Nephron (organoid): ENCODE measurements at regions not wholly inside any gene's neighbourhood (a gene's known extent, or its start where the extent isn't known, plus 50 kb on each side); places are given as distances from the start of the nearest gene placed in this dataset.

Experiments used
- H3K27ac Mint-ChIP-seq, 3 experiments: 2 replicates each; pipeline ENCODE4 v1.8.0; 2020; ENCODE audit warnings: mixed read lengths in 3 of 3, mild to moderate bottlenecking in 2 of 3, moderate library complexity in 1 of 3
- H3K27me3 Mint-ChIP-seq: 2 replicates; pipeline ENCODE4 v1.8.0; 2021; ENCODE audit warnings: low read depth, mild to moderate bottlenecking, moderate library complexity, mixed read lengths
- H3K36me3 Mint-ChIP-seq: 2 replicates; pipeline ENCODE4 v1.8.0; 2020; ENCODE audit warnings: low read depth, mixed read lengths
- H3K4me1 Mint-ChIP-seq: 2 replicates; pipeline ENCODE4 v1.8.0; 2020; ENCODE audit warnings: mixed read lengths
- H3K4me3 Mint-ChIP-seq, 3 experiments: 2 replicates each; pipeline ENCODE4 v1.8.0; 2020; ENCODE audit warnings: mild to moderate bottlenecking in 3 of 3, mixed read lengths in 3 of 3, moderate library complexity in 2 of 3
- H3K9me3 Mint-ChIP-seq: 2 replicates; pipeline ENCODE4 v1.8.0; 2020; ENCODE audit warnings: mixed read lengths
- TF ChIP-seq, protein P1 (sequence below), 3 experiments: fragments of 200-600 bp; sonication (generic); IDR thresholded peaks; one replicate each; pipeline ENCODE4 v1.5.0; 2021; ENCODE audit warnings: antibody characterized with exemption in 3 of 3; ENCODE audit not compliant: unreplicated experiment in 3 of 3

GRCh38 chr2:6617794-6618193 lies 247.9 kb downstream of the CMPK2 start:
- H3K27me3 Mint-ChIP-seq, result no peaks in the 10 kb centered on the region
- TF ChIP-seq, protein P1, sequence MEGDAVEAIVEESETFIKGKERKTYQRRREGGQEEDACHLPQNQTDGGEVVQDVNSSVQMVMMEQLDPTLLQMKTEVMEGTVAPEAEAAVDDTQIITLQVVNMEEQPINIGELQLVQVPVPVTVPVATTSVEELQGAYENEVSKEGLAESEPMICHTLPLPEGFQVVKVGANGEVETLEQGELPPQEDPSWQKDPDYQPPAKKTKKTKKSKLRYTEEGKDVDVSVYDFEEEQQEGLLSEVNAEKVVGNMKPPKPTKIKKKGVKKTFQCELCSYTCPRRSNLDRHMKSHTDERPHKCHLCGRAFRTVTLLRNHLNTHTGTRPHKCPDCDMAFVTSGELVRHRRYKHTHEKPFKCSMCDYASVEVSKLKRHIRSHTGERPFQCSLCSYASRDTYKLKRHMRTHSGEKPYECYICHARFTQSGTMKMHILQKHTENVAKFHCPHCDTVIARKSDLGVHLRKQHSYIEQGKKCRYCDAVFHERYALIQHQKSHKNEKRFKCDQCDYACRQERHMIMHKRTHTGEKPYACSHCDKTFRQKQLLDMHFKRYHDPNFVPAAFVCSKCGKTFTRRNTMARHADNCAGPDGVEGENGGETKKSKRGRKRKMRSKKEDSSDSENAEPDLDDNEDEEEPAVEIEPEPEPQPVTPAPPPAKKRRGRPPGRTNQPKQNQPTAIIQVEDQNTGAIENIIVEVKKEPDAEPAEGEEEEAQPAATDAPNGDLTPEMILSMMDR (IDR thresholded peaks at IDR 0.05; ENCODE audit: unreplicated experiment in 3 of 3), result no peak

GRCh38 chr2:6618201-6618600 lies 247.5 kb downstream of the CMPK2 start:
- no peaks in the 10 kb centered on the region for H3K36me3 Mint-ChIP-seq
- H3K4me3 Mint-ChIP-seq, result no peak overlapping the region
- H3K4me1 Mint-ChIP-seq, result no peaks in the 10 kb centered on the region
- peaks cover 13% of the 10 kb centered on the region for H3K9me3 Mint-ChIP-seq
- H3K27me3 Mint-ChIP-seq, result no peaks in the 10 kb centered on the region
- TF ChIP-seq, protein P1 (IDR thresholded peaks at IDR 0.05; ENCODE audit: unreplicated experiment in 3 of 3), result no peak
- H3K27ac Mint-ChIP-seq, result no peak overlapping the region

More at GRCh38 chr2:6617794-6618193, 247.9 kb downstream of the CMPK2 start:
- Mint-ChIP-seq H3K36me3 (no peaks in the 10 kb centered on the region), H3K4me3 (no peak overlapping the region), H3K9me3 (peaks cover 15% of the 10 kb centered on the region), H3K4me1 (no peaks in the 10 kb centered on the region), H3K27ac (no peak overlapping the region)

- Mint-ChIP-seq H3K9me3 (no peaks in the 10 kb centered on the region), H3K27me3 (peaks cover 6% of the 10 kb centered on the region), H3K36me3 (no peaks in the 10 kb centered on the region), H3K27ac (no peak overlapping the region), H3K4me1 (peaks cover 19% of the 10 kb centered on the region), H3K4me3 (no peak overlapping the region)
- TF ChIP-seq, protein P1 (IDR thresholded peaks at IDR 0.05; ENCODE audit: unreplicated experiment in 3 of 3), result no peak
Observed at GRCh38 chr2:6623746-6624145, 242.0 kb downstream of the CMPK2 start.

GRCh38 chr2:6626401-6627012 lies 239.2 kb downstream of the CMPK2 start:
- Mint-ChIP-seq H3K4me3 (no peak overlapping the region), H3K27ac (no peak overlapping the region), H3K36me3 (no peaks in the 10 kb centered on the region), H3K9me3 (no peaks in the 10 kb centered on the region), H3K27me3 (peaks cover 9% of the 10 kb centered on the region), H3K4me1 (peaks cover 19% of the 10 kb centered on the region)
- TF ChIP-seq, protein P1 (IDR thresholded peaks at IDR 0.05; ENCODE audit: unreplicated experiment in 3 of 3), result no peak

GRCh38 chr2:6627316-6627715 lies 238.4 kb downstream of the CMPK2 start:
- Mint-ChIP-seq H3K4me1 (peaks cover 19% of the 10 kb centered on the region), H3K27me3 (peaks cover 9% of the 10 kb centered on the region), H3K9me3 (no peaks in the 10 kb centered on the region), H3K27ac (peak overlapping the region in 1 of 3 experiments; percentile 16), H3K36me3 (no peaks in the 10 kb centered on the region), H3K4me3 (no peak overlapping the region)
- TF ChIP-seq, protein P1 (IDR thresholded peaks at IDR 0.05; ENCODE audit: unreplicated experiment in 3 of 3), result no peak

DNA sequence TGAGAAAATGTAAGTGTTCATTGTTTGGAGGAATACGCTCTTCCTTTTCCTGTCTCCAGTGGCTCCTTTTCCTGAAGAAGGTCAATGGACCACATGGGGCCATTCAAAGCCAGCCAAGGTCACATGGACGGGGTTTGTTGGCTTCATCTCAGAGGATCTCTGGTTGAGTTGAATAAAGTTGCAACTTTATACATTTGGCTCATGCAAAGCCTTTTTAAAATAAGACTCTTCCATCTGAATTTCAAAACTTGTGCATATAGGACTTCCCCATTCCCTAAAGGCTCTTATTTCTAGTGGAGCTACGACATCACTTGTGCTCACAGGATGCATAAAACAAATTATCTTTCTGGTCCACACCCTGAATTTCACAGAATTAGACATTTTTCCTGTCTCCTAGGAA lies 235.5 kb downstream of the CMPK2 start:
- TF ChIP-seq, protein P1 (IDR thresholded peaks at IDR 0.05; ENCODE audit: unreplicated experiment in 3 of 3), result no peak
- no peaks in the 10 kb centered on the region for H3K36me3 Mint-ChIP-seq
- peaks cover 9% of the 10 kb centered on the region for H3K27me3 Mint-ChIP-seq
- no peak overlapping the region for H3K27ac Mint-ChIP-seq
- no peak overlapping the region for H3K4me3 Mint-ChIP-seq
- peaks cover 19% of the 10 kb centered on the region for H3K4me1 Mint-ChIP-seq
- no peaks in the 10 kb centered on the region for H3K9me3 Mint-ChIP-seq
